HG02759 (cell line): ENCODE measurements at regions not wholly inside any gene's neighbourhood (a gene's known extent, or its start where the extent isn't known, plus 50 kb on each side); places are given as distances from the start of the nearest gene placed in this dataset.
A peak's percentile ranks its signal among the peaks of the same experiment; 100 is the strongest.
"Not testable (repeated sequence)": the region's sequence is repeated elsewhere in the genome, so short reads cannot be mapped to it uniquely, and the experiment has no call there.

Experiments
- ATAC-seq: cut with Tn5 transposase; IDR thresholded peaks from one replicate; pipeline ENCODE4 v1.9.1; 2021; ENCODE audit warnings: mild to moderate bottlenecking, moderate library complexity; ENCODE audit not compliant: unreplicated experiment

DNA sequence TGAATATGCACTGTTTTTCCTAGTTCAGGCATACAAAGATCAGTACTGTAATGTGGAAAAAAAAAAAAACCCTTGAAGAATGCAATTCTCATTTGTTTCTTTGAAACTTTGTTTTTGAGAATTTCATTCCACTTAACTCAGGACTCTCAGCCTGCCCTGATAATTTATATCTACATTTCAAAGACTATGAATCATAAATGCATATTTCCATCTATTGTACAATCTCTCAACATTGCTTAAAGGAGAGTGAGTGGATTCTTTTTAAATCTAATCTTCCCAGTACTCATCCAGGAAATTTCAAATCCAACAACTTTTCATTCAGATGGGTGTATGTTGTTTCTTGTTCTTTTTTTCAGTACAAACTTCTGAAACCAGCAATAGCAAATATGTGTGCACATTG is 322.2 kb upstream of the DDI1 start:
- no peak for ATAC-seq

DNA sequence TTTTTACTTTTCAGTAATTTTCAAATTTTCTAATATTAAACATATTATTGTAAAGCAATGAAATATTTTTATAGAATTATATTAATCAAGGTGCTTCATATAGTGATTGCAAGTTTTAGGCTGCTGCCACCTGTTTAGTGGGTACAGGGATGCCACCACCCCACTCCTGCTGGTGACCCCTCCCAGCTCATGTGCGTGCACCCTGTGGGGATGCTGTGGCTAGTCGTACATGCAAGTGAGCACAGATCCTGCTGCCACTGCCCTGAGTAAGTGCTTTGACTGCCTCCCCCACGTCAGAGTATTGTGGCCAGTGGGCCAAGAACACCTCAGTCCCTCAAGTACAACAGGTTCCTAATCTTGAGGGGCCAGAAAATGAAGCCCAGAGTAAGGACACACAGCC is 320.1 kb upstream of the DDI1 start:
- ATAC-seq: no peak

DNA sequence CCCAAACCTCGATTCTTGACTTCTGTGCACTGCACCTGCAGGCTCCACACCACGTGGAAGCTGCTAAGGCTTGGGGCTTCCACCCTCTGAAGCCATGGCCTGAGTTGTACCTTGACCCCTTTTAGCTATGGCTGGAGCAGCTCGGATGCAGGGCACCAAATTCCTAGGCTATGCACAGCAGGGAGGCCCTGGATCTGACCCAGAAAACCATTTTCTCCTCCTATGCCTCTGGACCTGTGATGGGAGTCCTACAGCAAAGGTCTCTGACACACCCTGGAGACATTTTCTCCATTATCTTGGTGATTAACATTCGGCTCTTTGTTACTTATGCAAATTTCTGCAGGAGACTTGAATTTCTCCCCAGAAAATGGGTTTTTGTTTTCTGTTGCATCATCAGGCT is 309.2 kb upstream of the DDI1 start:
- ATAC-seq: no peak

DNA sequence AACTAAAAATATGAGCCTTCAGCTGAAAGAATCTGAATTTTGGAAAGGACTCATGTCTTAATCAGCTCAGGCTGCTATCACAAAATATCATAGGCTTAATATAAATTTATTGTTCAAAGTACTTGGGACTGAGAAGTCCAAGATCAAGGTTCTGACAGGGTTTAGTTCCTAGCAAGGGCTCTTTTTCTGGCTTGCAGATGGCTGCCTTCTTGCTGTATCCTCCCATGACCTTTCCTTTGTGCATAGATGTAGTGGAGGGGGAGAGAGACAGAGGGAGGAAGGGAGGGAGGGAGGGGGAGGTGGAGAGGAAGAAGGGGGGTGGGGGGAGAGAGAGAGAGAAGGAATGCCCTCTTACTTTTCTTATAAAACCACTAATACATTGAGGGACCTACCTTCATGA is 306.8 kb upstream of the DDI1 start:
- ATAC-seq: no peak

DNA sequence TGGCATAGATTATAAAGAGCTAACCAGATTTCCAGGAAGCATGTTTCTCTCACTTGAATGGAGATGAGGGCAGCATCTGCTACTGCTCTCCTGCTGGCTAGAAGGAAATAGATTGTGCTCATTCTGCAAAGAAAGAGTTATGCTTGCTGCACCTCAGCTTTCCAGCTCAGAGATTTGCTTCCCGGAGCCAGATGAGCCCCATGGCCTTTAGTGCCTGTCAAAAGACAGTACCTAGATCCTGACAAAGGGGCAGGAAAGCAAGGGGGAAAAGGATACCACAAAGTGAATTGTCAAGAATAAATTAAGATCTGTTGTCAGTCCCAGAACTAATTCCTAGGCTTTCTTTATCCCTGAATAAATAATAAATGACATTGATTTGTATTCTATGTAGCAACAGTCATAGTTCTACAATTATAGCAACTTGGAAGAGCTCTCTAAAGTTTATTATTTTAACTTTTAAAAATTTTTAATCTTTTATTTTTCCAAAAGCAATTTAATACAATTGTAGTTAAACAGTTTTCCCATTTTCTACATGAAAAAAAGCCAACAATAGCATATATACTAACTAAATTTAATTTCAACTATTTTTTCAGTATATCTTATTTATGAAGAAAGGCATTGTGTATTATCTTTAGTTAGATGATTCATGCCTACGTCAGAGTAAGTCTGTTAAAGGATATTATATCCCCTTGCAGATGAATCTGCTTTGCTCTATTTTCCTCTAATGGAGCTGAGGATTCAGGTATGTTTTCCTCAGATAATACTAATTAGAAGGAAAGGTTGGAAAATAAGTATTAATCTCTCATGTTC is 306.1 kb upstream of the DDI1 start:
- ATAC-seq: no peak

DNA sequence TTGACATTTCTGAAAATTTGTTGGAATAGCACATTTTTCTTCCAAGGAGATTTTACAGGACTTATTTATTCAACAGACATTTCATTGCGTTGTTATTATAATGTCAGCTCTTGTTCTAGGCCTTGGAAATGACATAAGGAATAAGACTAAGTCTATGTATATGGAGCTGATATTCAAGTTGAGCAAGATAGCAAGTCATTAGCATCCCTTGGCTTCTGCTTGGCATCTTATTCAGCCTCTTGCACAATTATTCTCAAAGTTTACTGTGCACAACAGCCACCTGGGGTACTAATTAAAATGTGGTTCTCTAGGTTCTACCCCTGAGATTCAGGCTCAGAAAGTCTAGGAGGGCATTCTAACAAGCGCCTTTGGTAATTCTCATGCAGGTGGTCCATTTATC is 304.8 kb upstream of the DDI1 start:
- no peak for ATAC-seq

DNA sequence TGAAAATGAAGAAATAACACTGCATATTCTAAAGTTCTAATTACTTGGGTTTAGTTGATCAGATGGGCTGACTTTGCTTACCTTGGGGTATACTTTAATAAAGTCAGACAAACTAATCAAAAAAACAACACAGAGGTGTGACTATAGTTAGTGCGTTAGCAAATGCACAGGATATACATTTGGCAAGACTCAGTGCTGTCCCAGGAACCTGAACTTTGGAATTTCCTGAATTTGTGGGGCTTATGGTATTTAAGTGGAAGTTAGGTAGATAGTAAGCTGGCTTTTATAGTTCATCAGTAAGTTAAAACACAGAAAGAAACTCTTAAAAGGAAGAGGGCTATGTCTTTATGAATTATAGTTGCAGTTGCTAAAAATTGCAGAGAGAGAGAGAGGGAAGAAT is 302.6 kb upstream of the DDI1 start:
- ATAC-seq: no peak

DNA sequence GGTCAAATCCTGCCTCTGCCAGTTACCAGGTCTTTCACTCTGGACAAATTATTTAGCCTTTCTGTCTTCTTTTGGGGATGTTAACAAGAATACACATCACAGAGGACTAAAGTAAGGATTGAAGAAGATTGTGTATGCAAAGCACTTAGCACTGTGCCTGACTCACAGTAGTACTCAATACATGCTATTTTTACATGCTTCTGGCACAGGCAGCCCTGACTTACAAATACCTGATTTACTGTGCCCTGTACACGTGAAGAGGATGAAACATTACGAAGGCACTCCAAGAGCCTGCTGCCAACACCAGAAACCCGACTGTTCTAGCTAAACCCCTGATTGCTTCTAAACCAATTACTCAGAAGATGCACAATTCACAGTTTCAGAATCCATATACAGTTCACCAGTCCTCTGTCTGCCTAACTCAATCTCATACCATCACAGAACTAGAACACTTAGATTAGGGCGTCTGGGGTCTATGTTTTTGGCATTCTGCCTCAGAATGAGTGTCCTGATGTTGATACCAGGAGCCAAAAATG is 300.9 kb upstream of the DDI1 start:
- ATAC-seq: no peak

DNA sequence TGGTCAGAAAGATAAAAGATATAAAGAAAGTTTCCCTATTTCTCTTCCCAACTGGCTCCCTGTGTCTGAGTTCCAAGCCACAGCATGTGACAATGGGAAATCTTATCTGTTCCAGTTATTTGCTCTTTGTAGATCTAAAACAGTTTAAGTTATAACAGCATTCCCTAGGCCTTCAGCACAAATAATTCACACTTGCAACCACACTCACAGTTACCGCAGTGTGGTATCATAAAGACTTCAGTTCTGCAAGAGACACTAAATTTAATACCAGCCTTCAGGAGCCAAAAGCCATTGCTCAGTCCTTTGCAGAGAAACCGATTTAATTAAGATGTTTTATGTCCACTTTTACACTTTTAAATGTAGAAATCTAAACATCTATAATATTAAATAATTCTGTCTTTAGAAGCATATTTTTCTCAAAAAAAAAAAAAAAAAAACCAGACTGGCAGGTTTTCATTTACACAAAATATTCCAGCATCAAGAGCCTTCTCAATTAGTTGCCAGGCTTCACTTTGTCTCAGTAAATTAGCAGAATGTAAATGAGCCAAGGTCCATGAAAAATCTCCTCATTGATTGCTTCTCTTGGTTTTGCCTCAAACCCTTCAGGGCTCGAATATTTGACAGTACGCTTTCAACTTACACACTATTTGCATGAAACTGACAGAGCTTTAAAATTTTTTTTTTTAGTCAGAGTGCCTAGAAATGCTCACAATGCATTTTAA is 300.0 kb upstream of the DDI1 start:
- no peak for ATAC-seq

DNA sequence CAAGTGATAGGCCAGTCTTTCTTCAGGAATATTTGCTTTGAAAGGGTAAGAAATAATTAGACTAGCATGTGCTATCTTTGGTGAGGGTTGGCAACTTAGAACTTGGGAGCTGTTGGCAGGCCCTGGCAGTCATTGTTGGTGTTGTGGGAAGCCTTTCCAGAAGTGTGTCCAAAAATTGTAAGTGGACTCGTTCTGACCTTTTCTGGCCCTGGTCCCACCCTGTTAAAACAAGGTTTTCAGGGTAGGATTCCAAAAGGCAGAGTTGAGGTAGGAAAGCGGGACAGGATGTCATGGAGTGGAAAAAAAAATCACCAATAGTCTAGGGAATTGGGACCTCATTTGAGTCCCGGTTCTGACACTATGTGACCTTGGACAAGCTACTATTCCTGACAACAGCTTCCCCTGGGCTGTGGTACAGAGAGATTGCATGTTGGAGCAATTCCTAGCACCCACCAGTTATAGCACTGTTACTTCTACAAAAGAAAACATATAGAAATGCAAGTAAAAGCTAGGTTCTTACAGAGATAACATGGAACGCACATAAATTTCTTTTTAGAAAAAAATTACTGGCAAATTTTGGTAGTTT is 299.3 kb upstream of the DDI1 start:
- ATAC-seq: no peak

DNA sequence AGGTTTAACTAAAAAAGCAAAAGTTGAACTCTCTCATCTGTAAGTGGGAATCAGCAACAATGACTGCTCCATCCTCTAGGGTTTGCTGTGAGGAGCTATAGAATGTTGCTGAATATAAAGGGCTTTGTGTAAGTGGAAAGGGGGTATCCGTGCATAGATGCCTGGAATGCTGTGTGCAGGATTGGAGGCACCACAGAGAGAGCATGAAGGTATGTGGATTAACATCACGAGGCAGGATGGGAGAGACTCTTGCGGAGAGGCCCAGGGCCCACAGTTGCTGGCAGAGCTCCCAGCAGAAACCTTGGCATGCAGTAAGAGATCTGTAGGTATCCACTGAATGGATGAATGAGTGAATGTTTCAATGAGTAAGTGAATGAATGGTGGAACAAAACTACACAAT is 298.7 kb upstream of the DDI1 start:
- ATAC-seq: no peak

DNA sequence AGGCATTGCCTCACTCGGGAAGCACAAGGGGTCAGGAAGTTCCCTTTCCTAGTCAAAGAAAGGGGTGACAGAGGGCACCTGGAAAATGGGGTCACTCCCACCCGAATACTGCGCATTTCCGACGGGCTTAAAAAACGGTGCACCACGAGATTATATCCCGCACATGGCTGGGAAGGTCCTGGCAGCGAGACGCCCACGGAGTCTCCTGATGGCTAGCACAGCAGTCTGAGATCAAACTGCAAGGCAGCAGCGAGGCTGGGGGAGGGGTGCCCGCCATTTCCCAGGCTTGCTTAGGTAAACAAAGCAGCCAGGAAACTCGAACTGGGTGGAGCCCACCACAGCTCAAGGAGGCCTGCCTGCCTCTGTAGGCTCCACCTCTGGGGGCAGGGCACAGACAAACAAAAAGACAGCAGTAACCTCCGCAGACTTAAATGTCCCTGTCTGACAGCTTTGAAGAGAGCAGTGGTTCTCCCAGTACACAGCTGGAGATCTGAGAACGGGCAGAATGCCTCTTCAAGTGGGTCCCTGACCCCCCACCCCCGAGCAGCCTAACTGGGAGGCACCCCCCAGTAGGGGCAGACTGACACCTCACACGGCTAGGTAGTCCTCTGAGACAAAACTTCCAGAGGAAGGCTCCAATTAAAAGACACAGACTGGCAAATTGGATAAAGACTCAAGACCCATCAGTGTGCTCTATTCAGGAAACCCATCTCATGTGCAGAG is 297.2 kb upstream of the DDI1 start:
- ATAC-seq: not testable (repeated sequence)

DNA sequence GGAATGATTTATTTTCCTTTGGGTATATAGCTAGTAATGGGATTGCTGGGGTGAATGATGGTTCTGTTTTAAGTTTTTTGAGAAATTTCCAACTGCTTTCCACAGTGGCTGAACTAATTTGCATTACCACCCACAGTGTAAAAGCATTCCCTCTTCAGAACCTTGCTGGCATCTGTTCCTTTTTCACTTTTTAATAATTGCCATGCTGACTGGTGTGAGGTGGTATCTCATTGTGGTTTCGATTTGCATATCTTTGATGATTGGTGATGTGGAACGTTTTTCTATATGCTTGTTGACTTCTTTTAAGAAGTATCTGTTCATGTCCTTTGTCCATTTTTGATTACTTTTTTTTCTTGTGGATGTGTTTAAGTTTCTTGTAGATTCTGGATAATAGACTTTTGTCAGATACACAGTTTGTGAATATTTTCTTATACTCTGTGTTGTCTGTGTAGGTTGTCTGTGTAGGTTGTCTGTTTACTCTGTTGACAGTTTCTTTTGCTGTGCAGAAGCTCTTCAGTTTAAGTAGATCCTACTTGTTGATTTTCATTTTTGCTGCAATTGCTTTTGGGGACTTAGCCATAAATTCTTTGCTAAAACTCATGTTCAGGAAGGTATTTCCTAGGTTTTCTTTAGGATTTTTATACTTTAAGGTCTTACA is 291.8 kb upstream of the DDI1 start:
- peak; percentile 57 for ATAC-seq

DNA sequence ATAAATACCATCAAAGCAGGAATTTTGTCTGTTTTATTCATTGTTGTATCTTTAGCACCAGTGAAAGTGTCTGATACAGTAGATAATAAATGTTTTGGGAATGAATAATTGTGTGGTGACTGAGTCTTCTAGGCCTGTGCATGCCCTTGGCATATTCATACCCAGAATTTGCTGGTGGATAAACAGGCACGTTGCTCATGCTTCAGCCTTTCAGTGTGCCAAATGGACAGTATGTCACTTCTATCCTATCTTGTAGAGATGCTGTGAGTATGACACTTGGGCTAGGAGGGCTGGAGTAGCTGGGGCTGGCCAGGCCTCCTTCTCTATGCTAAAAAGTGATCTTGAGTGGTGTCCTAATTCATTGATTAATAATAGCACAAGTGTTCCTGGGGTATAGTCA is 287.3 kb upstream of the DDI1 start:
- no peak for ATAC-seq

DNA sequence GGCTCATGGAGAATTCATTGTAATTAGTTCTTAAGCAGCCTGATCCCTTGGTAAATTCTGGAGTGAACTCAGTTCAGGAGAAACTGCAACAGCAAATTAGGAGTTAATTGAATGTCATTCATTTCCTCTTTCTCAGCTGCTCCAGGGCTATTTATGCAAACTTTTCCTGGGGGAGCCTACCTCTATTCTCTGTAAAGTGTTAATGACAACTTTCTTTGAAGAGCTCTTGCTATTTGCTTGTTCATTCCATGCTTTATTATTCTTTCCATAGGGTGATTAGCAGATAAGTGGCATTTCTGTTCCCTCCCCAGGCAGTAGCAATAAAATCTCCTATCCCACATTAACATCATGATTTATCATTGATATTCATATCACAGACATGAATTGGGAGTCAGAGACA is 267.6 kb upstream of the DDI1 start:
- no peak for ATAC-seq

DNA sequence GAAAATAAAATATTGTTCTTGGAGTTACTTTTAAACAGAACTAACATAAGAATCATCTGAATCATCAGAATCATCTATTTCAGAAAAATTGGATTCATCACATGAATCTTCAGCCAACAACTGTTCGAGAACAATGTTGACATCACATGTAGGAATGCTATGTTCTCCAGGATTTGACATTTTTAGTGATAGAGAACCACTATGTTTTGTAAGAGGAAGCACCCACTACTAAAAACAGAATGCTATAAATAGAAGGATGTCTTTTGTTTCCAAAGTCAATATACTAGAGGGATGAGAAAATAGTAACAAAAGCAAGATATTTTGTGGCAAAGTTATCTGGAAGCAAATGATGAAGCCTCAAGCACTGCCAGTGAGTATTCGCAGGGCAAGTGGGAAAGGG is 263.4 kb upstream of the DDI1 start:
- no peak for ATAC-seq

DNA sequence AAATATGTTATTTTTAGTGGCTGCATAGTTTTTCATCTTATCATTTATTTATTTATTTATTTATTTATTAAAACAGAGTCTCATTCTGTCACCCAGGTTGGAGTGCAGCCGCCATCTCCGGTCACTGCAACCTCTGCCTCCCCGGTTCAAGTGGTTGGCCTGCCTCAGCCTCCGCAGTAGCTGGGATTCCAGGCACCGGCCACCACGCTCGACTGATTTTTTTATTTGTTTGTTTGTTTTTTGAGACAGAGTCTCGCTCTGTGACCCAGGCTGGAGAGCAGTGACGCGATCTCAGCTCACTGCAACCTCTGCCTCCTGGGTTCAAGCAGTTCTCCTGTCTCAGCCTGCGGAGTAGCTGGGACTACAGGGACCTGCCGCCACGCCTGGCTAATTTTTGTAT is 262.9 kb upstream of the DDI1 start:
- no peak for ATAC-seq

DNA sequence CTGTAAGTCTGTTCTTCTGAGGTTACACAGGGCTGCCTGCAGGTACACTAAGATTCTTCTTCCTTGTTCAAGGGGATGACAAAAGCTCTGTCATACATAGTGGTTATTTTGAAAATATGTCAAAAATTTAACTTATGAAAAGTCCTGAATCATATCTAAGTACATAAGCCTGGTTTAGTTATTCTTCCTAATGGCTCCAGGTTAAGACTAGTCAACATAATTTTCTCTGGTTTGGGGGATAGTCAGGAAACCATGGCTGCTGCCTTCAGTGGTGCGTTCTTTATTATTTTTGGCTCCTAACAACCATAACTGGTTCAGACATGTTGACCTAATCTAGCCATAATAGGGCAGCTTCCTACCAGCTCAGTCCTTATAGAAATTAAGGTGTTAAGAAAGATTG is 257.4 kb upstream of the DDI1 start:
- no peak for ATAC-seq

DNA sequence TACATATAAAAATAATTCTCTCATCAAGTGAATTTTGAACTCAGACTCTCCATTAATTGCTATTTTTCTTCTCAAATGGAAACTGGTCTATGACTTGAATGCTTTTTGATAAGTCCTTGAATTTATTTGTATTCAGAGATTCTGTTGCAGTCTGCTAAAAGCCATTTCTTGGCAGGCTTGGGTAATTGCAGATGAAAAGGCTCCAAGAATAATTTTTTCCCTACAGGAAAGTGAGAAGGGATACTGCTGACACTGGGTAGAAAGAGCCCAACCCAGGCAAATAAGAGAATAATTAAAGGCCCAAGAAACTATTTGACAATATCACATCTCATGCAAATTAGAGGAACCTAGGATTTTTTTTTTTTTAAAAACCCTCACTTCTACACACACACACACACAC is 246.5 kb upstream of the DDI1 start:
- ATAC-seq: no peak

DNA sequence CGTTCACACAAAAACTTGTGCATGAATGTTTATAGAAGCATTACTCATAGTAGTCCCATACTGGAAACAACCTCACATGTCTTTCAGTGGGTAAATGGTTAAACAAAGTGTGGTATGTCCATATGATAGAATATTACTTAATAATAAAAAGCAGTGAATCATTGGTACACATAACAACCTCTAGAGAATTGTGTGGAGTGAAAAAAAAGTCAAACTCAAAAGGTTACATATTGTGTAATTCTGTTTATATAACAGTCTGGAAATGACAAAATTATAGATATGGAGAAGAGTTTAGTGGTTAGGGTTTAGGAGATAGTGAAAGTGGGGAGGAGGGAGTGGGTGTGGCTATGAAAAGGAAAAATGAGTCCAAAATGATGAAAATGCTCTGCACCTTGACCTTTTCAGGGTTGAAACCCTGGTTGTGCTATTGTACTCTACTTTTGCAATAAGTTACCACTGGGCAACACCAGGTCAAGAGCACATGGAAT is 243.4 kb upstream of the DDI1 start:
- ATAC-seq: no peak

DNA sequence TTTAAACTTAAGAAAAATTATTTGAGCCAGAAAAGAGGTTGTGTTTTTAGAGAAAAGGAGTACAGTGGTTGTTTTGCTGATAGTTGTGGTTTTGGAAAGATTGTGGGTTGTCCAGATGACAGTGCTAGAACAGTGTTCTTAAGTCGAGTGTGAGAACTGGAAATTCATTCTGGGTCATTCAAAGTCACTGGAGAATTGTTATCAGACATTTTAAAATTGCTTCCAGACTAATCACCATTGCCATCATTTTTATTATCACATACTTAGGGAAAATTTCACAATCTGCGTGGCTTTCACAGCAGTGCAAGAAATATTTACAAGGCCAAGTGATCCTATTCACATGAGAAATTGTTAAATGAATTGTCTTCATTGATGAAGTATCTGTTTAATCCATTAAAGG is 242.2 kb upstream of the DDI1 start:
- ATAC-seq: no peak
